ENCODE measurements at regions not wholly inside any gene's neighbourhood (a gene's known extent, or its start where the extent isn't known, plus 50 kb on each side); places are given as distances from the start of the nearest gene placed in this dataset.

GRCh38 chr15:67920524-67921240 is 80.8 kb upstream of the RNU6-1 start:
- CTCF ChIA-PET = no interaction called here
- Histone ChIP-seq H3K27ac (ENCODE audit: low read length) (peak overlapping the region; percentile 64; the same call in 1 of the 2 replicates), H3K9me3 (ENCODE audit: control insufficient read depth, insufficient read depth, low read depth, low read length) (peaks cover 6% of the 10 kb centered on the region; the same call in 1 of the 2 replicates), H3K4me1 (ENCODE audit: control insufficient read depth, insufficient read depth, low read length) (peaks cover 18% of the 10 kb centered on the region), H3K27me3 (ENCODE audit: control insufficient read depth, insufficient read depth, low read length) (no peaks in the 10 kb centered on the region), H3K4me3 (ENCODE audit: low read depth in 2 of 2, low read length in 2 of 2) (no peak overlapping the region), H3K36me3 (ENCODE audit: control insufficient read depth, insufficient read depth, low read length) (no peaks in the 10 kb centered on the region)
- no TSS peak for BruUV-seq (replicated peaks)
- in situ Hi-C loops (cut with HindIII; ENCODE audit: low pct_unique_long_range_greater_than_20kb, low sequenced_read_pairs) (no loop called here), intact Hi-C loops (cut with micrococcal nuclease; ENCODE audit: unreplicated experiment) (loop anchor here (10.0 kb wide), 1 partner anchor 1674 kb away; no protein-coding TSS in a partner anchor)
- DNase-seq (ENCODE audit: low read depth, low spot score) (no peak), ATAC-seq (no peak)
- TF ChIP-seq POLR2AphosphoS5 (IDR thresholded peaks at IDR 0.05; ENCODE audit: low read depth, low read length) = no peak
- POLR2A ChIA-PET = no interaction called here

GRCh38 chr15:67922106-67922675 is 82.3 kb upstream of the RNU6-1 start:
- BruUV-seq (replicated peaks) = no TSS peak
- peaks cover 6% of the 10 kb centered on the region; the same call in 1 of the 2 replicates for H3K9me3 ChIP-seq (ENCODE audit: control insufficient read depth, insufficient read depth, low read depth, low read length)
- H3K36me3 ChIP-seq (ENCODE audit: control insufficient read depth, insufficient read depth, low read length) = no peaks in the 10 kb centered on the region
- ATAC-seq = no peak
- in situ Hi-C loops (cut with HindIII; ENCODE audit: low pct_unique_long_range_greater_than_20kb, low sequenced_read_pairs) (no loop called here), intact Hi-C loops (cut with micrococcal nuclease; ENCODE audit: unreplicated experiment) (loop anchor here (10.0 kb wide), 1 partner anchor 1673 kb away; no protein-coding TSS in a partner anchor)
- no peak overlapping the region for H3K4me3 ChIP-seq (ENCODE audit: low read depth in 2 of 2, low read length in 2 of 2)
- ChIA-PET CTCF (no interaction called here), POLR2A (interaction anchor here (0.6 kb wide), 1 partner anchor 82 kb away, joined by 6 read pairs; no protein-coding TSS in a partner anchor)
- peaks cover 9% of the 10 kb centered on the region for H3K4me1 ChIP-seq (ENCODE audit: control insufficient read depth, insufficient read depth, low read length)
- H3K27me3 ChIP-seq (ENCODE audit: control insufficient read depth, insufficient read depth, low read length) = no peaks in the 10 kb centered on the region
- no peak for DNase-seq (ENCODE audit: low read depth, low spot score)
- peak overlapping the region; percentile 52; the same call in 1 of the 2 replicates for H3K27ac ChIP-seq (ENCODE audit: low read length)
- no peak for TF ChIP-seq CTCF (IDR thresholded peaks at IDR 0.05)
- TF ChIP-seq SIN3A (IDR thresholded peaks at IDR 0.05; ENCODE audit: borderline replicate concordance, insufficient read depth, low read depth, low read length) = no peak
- no peak for TF ChIP-seq REST (IDR thresholded peaks at IDR 0.05; ENCODE audit: insufficient read depth in 1 of 2, low read depth in 2 of 2, low read length in 1 of 2)
- no peak for TF ChIP-seq TCF7L2 (IDR thresholded peaks at IDR 0.05; ENCODE audit: low read depth, low read length)
- TF ChIP-seq POLR2AphosphoS5 (IDR thresholded peaks at IDR 0.05; ENCODE audit: low read depth, low read length) = no peak

Data from Panc1 (cell line).